ENCODE measurements at regions not wholly inside any gene's neighbourhood (a gene's known extent, or its start where the extent isn't known, plus 50 kb on each side); places are given as distances from the start of the nearest gene placed in this dataset.

GRCh38 chr6:134813146-134813545 is 136.8 kb downstream of the ALDH8A1 start:
- no peak for TF ChIP-seq CTCF (IDR thresholded peaks at IDR 0.05)

- no peak for TF ChIP-seq CTCF (IDR thresholded peaks at IDR 0.05)
Measured at GRCh38 chr6:134810402-134810801, 139.5 kb downstream of the ALDH8A1 start.

GRCh38 chr6:134809130-134809529 is 140.8 kb downstream of the ALDH8A1 start:
- no peak for TF ChIP-seq CTCF (IDR thresholded peaks at IDR 0.05)

- TF ChIP-seq CTCF (IDR thresholded peaks at IDR 0.05) = no peak
Measured at GRCh38 chr6:134806180-134806798, 143.6 kb downstream of the ALDH8A1 start.

GRCh38 chr6:134805168-134805567 is 144.7 kb downstream of the ALDH8A1 start:
- TF ChIP-seq CTCF (IDR thresholded peaks at IDR 0.05) = no peak

GRCh38 chr6:134802426-134803058 is 147.4 kb downstream of the ALDH8A1 start:
- TF ChIP-seq CTCF (IDR thresholded peaks at IDR 0.05) = no peak

- TF ChIP-seq CTCF (IDR thresholded peaks at IDR 0.05) = no peak
Measured at GRCh38 chr6:134797400-134798113, 152.3 kb downstream of the ALDH8A1 start.

Data from LNCAP (cell line).